K562 (cell line): ENCODE measurements at regions not wholly inside any gene's neighbourhood (a gene's known extent, or its start where the extent isn't known, plus 50 kb on each side); places are given as distances from the start of the nearest gene placed in this dataset.

Experiments used
- ATAC-seq: fragments of 200-7000 bp; cut with Tn5 transposase; 3 replicates; pipeline ENCODE4 v1.9.1; 2020; ENCODE audit warnings: moderate library complexity
- BruUV-seq: library from RNA; stranded (reverse); fragments of 400-500 nt; replicated peaks from 2 replicates; lab custom pipeline; 2021; lab: Mats Ljungman, UMichigan
- CTCF ChIA-PET: fragments of 300-600 bp; formaldehyde crosslinking; extraction: SDS; loops from one replicate; lab custom pipeline; 2021; ENCODE audit warnings: low intra/inter-chr PET ratio; lab: Yijun Ruan, JAX
- POLR2A ChIA-PET: fragments of 300-600, 350-650 bp; sonication (Branson Sonifier 250); formaldehyde crosslinking; extraction: SDS; loops from one replicate; lab custom pipeline; 2021; ENCODE audit warnings: antibody characterized with exemption, inconsistent platforms; lab: Yijun Ruan, JAX
- DNase-seq, 4 experiments: peaks; one replicate each; pipeline versions ENCODE4 v3.0.0 to v3.0.0-alpha.2; 2011 to 2018; ENCODE audit warnings: low spot score in 3 of 4, mixed read lengths in 3 of 4; ENCODE audit errors: extremely low read depth in 1 of 4
- FAIRE-seq: peaks from 2 replicates; lab custom pipeline; 2011; peaks lifted over from hg19 to GRCh38; lab: Jason Lieb, UNC
- H2AFZ ChIP-seq: 2 replicates; pipeline ENCODE4 v1.6.0; 2011; ENCODE audit warnings: low read depth, low read length, control low read depth, inconsistent platforms
- H3K27ac ChIP-seq: fragments of 200-600 bp; 3 replicates; pipeline ENCODE4 v1.8.0; 2011; ENCODE audit warnings: low read depth, mild to moderate bottlenecking, control low read depth, inconsistent platforms, low read length, moderate library complexity, mixed read lengths; ENCODE audit errors: extremely low read depth
- H3K27me3 ChIP-seq, 2 experiments: fragments of 300-600 bp in 1 of 2; 2 replicates in 1 of 2; 3 replicates in 1 of 2; pipeline versions ENCODE4 v1.6.0 to v1.8.0; 2011; ENCODE audit warnings: inconsistent platforms in 2 of 2, low read length in 2 of 2, mild to moderate bottlenecking in 1 of 2, mixed read lengths in 1 of 2, moderate library complexity in 1 of 2; ENCODE audit not compliant: control insufficient read depth in 2 of 2, insufficient read depth in 2 of 2
- H3K36me3 ChIP-seq: fragments of 300-600 bp; 3 replicates; pipeline ENCODE4 v1.8.0; 2011; ENCODE audit warnings: mild to moderate bottlenecking, low read length, inconsistent platforms; ENCODE audit not compliant: control insufficient read depth, insufficient read depth
- H3K4me1 ChIP-seq, 2 experiments: fragments of 200-600 bp in 1 of 2; replicated peaks in 1 of 2; 2 replicates in 1 of 2; 3 replicates in 1 of 2; pipeline versions ENCODE4 v1.5.1 to v1.8.0; 2011; ENCODE audit warnings: inconsistent platforms in 2 of 2, low read length in 2 of 2, mild to moderate bottlenecking in 1 of 2, mixed read lengths in 1 of 2, moderate library complexity in 1 of 2; ENCODE audit not compliant: control insufficient read depth in 2 of 2, insufficient read depth in 2 of 2
- H3K4me2 ChIP-seq: 2 replicates; pipeline ENCODE4 v1.6.1; 2011; ENCODE audit warnings: low read length, control low read depth, inconsistent platforms, mixed read lengths; ENCODE audit not compliant: insufficient read depth
- H3K4me3 ChIP-seq: fragments of 200-600 bp; sonication (generic), shearing (Covaris generic); 2 replicates; pipeline ENCODE4 v1.5.1; 2016; ENCODE audit warnings: control low read depth, inconsistent platforms
- H3K79me2 ChIP-seq: fragments of 200-600 bp; 3 replicates; pipeline ENCODE4 v1.8.0; 2011; ENCODE audit warnings: low read length, inconsistent platforms; ENCODE audit not compliant: control insufficient read depth, insufficient read depth
- H3K9ac ChIP-seq, 2 experiments: 2 replicates each; pipeline versions ENCODE4 v1.6.0 to v1.6.1; 2011; ENCODE audit warnings: low read depth in 2 of 2, low read length in 2 of 2, control low read depth in 1 of 2, inconsistent platforms in 1 of 2, mild to moderate bottlenecking in 1 of 2, mixed read lengths in 1 of 2; ENCODE audit not compliant: insufficient read depth in 1 of 2
- H3K9me1 ChIP-seq: one replicate; pipeline ENCODE4 v1.6.0; 2011; ENCODE audit warnings: inconsistent platforms, mild to moderate bottlenecking, low read length, moderate library complexity; ENCODE audit not compliant: control insufficient read depth, insufficient read depth
- H3K9me3 ChIP-seq: replicated peaks from 2 replicates; pipeline ENCODE4 v1.5.1; 2011; ENCODE audit warnings: low read depth, low read length, inconsistent platforms; ENCODE audit not compliant: control insufficient read depth, insufficient read depth
- H4K20me1 ChIP-seq: replicated peaks from 2 replicates; pipeline ENCODE4 v1.6.1; 2011; ENCODE audit warnings: low read length, inconsistent platforms, mixed read lengths; ENCODE audit not compliant: control insufficient read depth, insufficient read depth
- DNMT1 ChIP-seq: fragments of 450-650 bp; IDR thresholded peaks from 2 replicates; pipeline ENCODE4 v1.6.1; 2016; ENCODE audit warnings: antibody characterized with exemption, mild to moderate bottlenecking
- ETV5 ChIP-seq: sonication (generic); formaldehyde crosslinking; IDR thresholded peaks from 2 replicates; pipeline ENCODE4 v1.4.0; 2020; ENCODE audit warnings: low read depth, mild to moderate bottlenecking, missing genetic modification reagents
- FOSL1 ChIP-seq: fragments of 200-800 bp; sonication (Bioruptor generic); conservative IDR thresholded peaks from 2 replicates; pipeline ENCODE4 v1.6.1; 2016; ENCODE audit warnings: missing genetic modification characterization, missing compliant biosample characterization
- MBD2 ChIP-seq: sonication (generic); IDR thresholded peaks from 2 replicates; pipeline ENCODE4 v1.6.1; 2016; ENCODE audit warnings: low read depth, borderline replicate concordance
- MED1 ChIP-seq: sonication (generic); formaldehyde crosslinking; IDR thresholded peaks from 2 replicates; pipeline ENCODE4 v1.8.1; 2023; ENCODE audit warnings: missing genetic modification reagents, borderline replicate concordance
- STAT5B ChIP-seq: fragments of 250-450 bp; sonication (Bioruptor Pico); IDR thresholded peaks from 2 replicates; pipeline ENCODE4 v1.8.0; 2021; ENCODE audit warnings: mild to moderate bottlenecking, inconsistent platforms
- ZNF274 ChIP-seq: IDR thresholded peaks from 2 replicates; pipeline ENCODE4 v1.6.1; 2011; ENCODE audit warnings: low read depth, mild to moderate bottlenecking, low read length, moderate library complexity, borderline replicate concordance
- ZNF766 ChIP-seq: fragments of 200-800 bp; sonication (Bioruptor generic); conservative IDR thresholded peaks from 2 replicates; pipeline ENCODE4 v1.6.1; 2016; ENCODE audit warnings: missing genetic modification characterization, missing compliant biosample characterization
- WGBS: fragments of 100-300 bp; shearing (Covaris generic); methylation state at CpG from one replicate; pipeline ENCODE4 v1.1.6; 2016; ENCODE audit warnings: low coverage, mixed read lengths; ENCODE audit not compliant: insufficient coverage; ENCODE audit errors: missing lambda C conversion rate; 5-methylcytosine and 5-hydroxymethylcytosine counted together
- in situ Hi-C: fragments of 300-500 bp; cut with MboI; formaldehyde crosslinking; loops from 4 replicates; pipeline ENCODE4 v1.15.0; 2018; ENCODE audit warnings: inconsistent platforms, mixed read lengths
- intact Hi-C: fragments of 100-400 bp; cut with micrococcal nuclease; formaldehyde crosslinking; loops from 2 replicates; pipeline ENCODE4 v1.14.2; 2022
- TF ChIP-seq, protein P1 (sequence below), 2 experiments: fragments of 150-350 bp in 1 of 2; IDR thresholded peaks; 2 replicates each; pipeline ENCODE4 v1.6.1; 2012 to 2016; ENCODE audit warnings: low read depth in 2 of 2, low read length in 2 of 2, mild to moderate bottlenecking in 1 of 2, moderate library complexity in 1 of 2

DNA sequence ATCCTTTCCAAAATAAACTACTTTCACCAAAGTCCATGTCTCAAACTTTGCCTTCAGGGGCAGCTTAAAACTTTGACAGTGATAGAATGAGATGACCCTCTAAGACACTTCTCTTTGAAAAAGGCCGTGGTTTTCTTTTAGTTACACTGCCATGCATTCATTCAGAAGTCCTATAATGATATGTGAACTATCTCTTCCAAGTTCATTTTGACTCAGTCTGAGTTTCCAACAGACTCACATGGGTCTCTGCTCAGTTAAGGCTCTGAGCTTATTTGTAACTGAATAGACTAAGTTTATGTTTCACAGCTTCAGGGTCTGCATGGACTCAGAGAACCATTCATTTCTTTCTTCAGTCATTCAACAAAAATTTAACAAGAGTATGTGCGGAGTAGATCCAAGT lies 208.9 kb upstream of the PRSS1 start:
- no peak for ATAC-seq
- no TSS peak for BruUV-seq
- no peak for FAIRE-seq
- Histone ChIP-seq H3K4me1 (no peaks in the 10 kb centered on the region), H3K9me1 (no peaks in the 10 kb centered on the region), H3K36me3 (no peaks in the 10 kb centered on the region), H3K79me2 (no peaks in the 10 kb centered on the region), H3K4me3 (no peak overlapping the region), H3K4me2 (no peak overlapping the region), H3K27me3 (peaks cover 0 to 3% of the 10 kb centered on the region in 2 experiments; a peak in 3 of 5 replicates), H3K27ac (no peak overlapping the region), H2AFZ (no peak overlapping the region), H3K9ac (no peak overlapping the region), H4K20me1 (no peaks in the 10 kb centered on the region), H3K9me3 (no peaks in the 10 kb centered on the region)
- CTCF ChIA-PET = no interaction called here
- no peak for DNase-seq
- TF ChIP-seq MED1 = no peak
- no peak for TF ChIP-seq MBD2
- TF ChIP-seq STAT5B = no peak
- no peak for TF ChIP-seq ZNF766 (CRISPR knock-in tag)
- TF ChIP-seq ETV5 (CRISPR knock-in tag) = no peak
- TF ChIP-seq DNMT1 = no peak
- no peak for TF ChIP-seq ZNF274
- intact Hi-C loops = no loop called here
- in situ Hi-C loops = no loop called here
- WGBS = 0% methylated on average over 2 of the region's 2 CpGs
- POLR2A ChIA-PET = no interaction called here

DNA sequence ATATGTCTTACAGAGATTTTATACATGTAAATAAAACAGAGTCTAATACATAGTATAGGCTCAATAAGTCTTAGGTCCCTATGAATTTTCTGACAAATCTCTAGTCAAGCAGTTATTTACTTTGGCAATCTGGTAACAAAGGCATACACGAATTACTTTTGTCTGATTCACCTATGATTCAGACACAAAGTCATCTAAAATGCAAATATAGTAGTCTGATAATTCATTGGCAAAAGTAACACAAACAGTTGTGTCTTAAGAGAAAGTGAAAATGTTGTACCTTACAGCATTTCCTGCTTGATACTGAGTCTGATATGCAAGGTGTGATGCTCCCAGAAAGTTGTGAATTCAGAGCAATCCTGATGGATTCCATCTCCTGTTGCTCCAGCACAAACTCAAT lies 209.4 kb upstream of the PRSS1 start:
- in situ Hi-C loops = no loop called here
- Histone ChIP-seq H3K9ac (no peak overlapping the region), H3K4me2 (no peak overlapping the region), H4K20me1 (no peaks in the 10 kb centered on the region), H3K27ac (no peak overlapping the region), H2AFZ (no peak overlapping the region), H3K79me2 (no peaks in the 10 kb centered on the region), H3K9me3 (no peaks in the 10 kb centered on the region), H3K4me1 (no peaks in the 10 kb centered on the region), H3K36me3 (no peaks in the 10 kb centered on the region), H3K4me3 (no peak overlapping the region), H3K9me1 (no peaks in the 10 kb centered on the region), H3K27me3 (peaks cover 0 to 3% of the 10 kb centered on the region in 2 experiments; a peak in 3 of 5 replicates)
- FAIRE-seq (no peak), ATAC-seq (no peak), DNase-seq (no peak)
- WGBS = 0% methylated on average over 1 of the region's 1 CpG
- CTCF ChIA-PET = no interaction called here
- POLR2A ChIA-PET = no interaction called here
- no TSS peak for BruUV-seq
- peak; percentile 43 for TF ChIP-seq FOSL1
- TF ChIP-seq, protein P1, sequence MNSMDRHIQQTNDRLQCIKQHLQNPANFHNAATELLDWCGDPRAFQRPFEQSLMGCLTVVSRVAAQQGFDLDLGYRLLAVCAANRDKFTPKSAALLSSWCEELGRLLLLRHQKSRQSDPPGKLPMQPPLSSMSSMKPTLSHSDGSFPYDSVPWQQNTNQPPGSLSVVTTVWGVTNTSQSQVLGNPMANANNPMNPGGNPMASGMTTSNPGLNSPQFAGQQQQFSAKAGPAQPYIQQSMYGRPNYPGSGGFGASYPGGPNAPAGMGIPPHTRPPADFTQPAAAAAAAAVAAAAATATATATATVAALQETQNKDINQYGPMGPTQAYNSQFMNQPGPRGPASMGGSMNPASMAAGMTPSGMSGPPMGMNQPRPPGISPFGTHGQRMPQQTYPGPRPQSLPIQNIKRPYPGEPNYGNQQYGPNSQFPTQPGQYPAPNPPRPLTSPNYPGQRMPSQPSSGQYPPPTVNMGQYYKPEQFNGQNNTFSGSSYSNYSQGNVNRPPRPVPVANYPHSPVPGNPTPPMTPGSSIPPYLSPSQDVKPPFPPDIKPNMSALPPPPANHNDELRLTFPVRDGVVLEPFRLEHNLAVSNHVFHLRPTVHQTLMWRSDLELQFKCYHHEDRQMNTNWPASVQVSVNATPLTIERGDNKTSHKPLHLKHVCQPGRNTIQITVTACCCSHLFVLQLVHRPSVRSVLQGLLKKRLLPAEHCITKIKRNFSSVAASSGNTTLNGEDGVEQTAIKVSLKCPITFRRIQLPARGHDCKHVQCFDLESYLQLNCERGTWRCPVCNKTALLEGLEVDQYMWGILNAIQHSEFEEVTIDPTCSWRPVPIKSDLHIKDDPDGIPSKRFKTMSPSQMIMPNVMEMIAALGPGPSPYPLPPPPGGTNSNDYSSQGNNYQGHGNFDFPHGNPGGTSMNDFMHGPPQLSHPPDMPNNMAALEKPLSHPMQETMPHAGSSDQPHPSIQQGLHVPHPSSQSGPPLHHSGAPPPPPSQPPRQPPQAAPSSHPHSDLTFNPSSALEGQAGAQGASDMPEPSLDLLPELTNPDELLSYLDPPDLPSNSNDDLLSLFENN (IDR thresholded peaks at IDR 0.05; ENCODE audit: low read depth in 2 of 2, low read length in 2 of 2) = no peak
- intact Hi-C loops = no loop called here
